A673 (cell line): ENCODE measurements at regions not wholly inside any gene's neighbourhood (a gene's known extent, or its start where the extent isn't known, plus 50 kb on each side); places are given as distances from the start of the nearest gene placed in this dataset.

Experiments
- BruUV-seq: library from RNA; stranded (reverse); fragments of 400-500 nt; replicated peaks from 2 replicates; lab custom pipeline; 2021; lab: Mats Ljungman, UMichigan
- CTCF ChIA-PET: fragments of 300-600 bp; sonication (Branson Sonifier 250); formaldehyde crosslinking; loops from one replicate; lab custom pipeline; 2022; ENCODE audit warnings: antibody characterized with exemption; lab: Charles Lee
- POLR2A ChIA-PET: fragments of 300-600 bp; sonication (Branson Sonifier 250); formaldehyde crosslinking; loops from one replicate; lab custom pipeline; 2022; ENCODE audit warnings: antibody characterized with exemption; ENCODE audit not compliant: low non-redundant PET; lab: Charles Lee
- DNase-seq: peaks from one replicate; pipeline ENCODE4 v3.0.0-alpha.2; 2015; ENCODE audit warnings: low spot score
- H3K27ac ChIP-seq: fragments of 200-600 bp; sonication (generic); 2 replicates; pipeline ENCODE4 v1.5.1; 2016; ENCODE audit warnings: mixed run types, low read depth, mild to moderate bottlenecking, mixed read lengths, antibody characterized with exemption, low read length; ENCODE audit not compliant: poor library complexity, severe bottlenecking
- H3K27me3 ChIP-seq: fragments of 200-600 bp; sonication (generic); replicated peaks from 2 replicates; pipeline ENCODE4 v1.6.1; 2017; ENCODE audit warnings: mixed run types, low read depth, mild to moderate bottlenecking, mixed read lengths, antibody characterized with exemption, low read length; ENCODE audit not compliant: insufficient read depth, poor library complexity
- H3K36me3 ChIP-seq: fragments of 200-600 bp; sonication (generic); 2 replicates; pipeline ENCODE4 v1.6.1; 2016; ENCODE audit warnings: mixed run types, mild to moderate bottlenecking, mixed read lengths, antibody characterized with exemption, low read length; ENCODE audit not compliant: insufficient read depth, poor library complexity, severe bottlenecking
- H3K4me1 ChIP-seq: fragments of 200-600 bp; sonication (generic); 2 replicates; pipeline ENCODE4 v1.6.1; 2017; ENCODE audit warnings: mixed run types, mild to moderate bottlenecking, mixed read lengths, antibody characterized with exemption, low read length; ENCODE audit not compliant: insufficient read depth, poor library complexity, severe bottlenecking
- H3K4me3 ChIP-seq: fragments of 200-600 bp; sonication (generic); 2 replicates; pipeline ENCODE4 v1.5.1; 2016; ENCODE audit warnings: low read depth, mixed run types, mild to moderate bottlenecking, mixed read lengths, low read length; ENCODE audit not compliant: poor library complexity, severe bottlenecking
- H3K9me3 ChIP-seq: fragments of 200-600 bp; sonication (generic); 2 replicates; pipeline ENCODE4 v1.6.1; 2016; ENCODE audit warnings: mixed run types, low read depth, mild to moderate bottlenecking, mixed read lengths, antibody characterized with exemption, low read length; ENCODE audit not compliant: poor library complexity, severe bottlenecking
- EZH2 ChIP-seq: fragments of 200-600 bp; sonication (generic); IDR thresholded peaks from 2 replicates; pipeline ENCODE4 v1.6.1; 2017; ENCODE audit warnings: borderline replicate concordance, low read depth, mild to moderate bottlenecking, mixed read lengths, antibody characterized with exemption, low read length; ENCODE audit not compliant: poor library complexity, severe bottlenecking
- intact Hi-C: fragments of 100-400 bp; cut with micrococcal nuclease; formaldehyde crosslinking; loops from one replicate; pipeline ENCODE4 v1.10.0; 2022; ENCODE audit not compliant: unreplicated experiment
- TF ChIP-seq, protein P1 (sequence below): fragments of 300-800, 200-600 bp; sonication (generic); conservative IDR thresholded peaks from 2 replicates; pipeline ENCODE4 v1.5.1; 2017; ENCODE audit warnings: low read depth, mild to moderate bottlenecking, antibody characterized with exemption, low read length, moderate library complexity, mixed read lengths

DNA sequence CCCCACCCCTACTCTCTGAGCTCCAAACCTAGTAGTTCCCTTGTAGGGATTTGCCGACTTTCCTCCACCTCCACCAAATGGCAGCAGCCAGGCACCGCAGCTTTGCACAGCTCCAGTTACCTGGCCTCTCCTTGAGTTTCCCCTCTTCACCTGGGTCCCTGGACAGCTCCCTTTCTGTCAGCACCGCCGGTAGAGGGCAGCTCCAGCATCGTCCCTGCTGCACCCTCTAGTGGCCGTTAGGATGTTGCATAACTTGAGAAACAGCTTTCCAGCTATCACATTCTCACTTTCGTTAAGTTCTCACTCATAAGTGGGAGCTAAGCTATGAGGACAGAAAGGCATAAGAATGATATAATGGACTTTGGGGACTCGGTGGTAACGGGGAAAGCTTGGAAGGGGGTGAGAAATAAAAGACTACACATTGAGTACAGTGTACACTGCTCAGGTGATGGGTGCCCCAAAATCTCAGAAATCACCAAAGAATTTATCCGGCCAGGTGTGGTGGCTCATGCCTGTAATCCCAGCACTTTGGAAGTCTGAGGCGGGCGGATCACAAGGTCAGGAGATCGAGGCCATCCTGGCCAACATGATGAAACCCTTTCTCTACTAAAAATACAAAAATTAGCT, 60.4 kb upstream of the OLFM4 start:
- BruUV-seq: no TSS peak
- no peaks in the 10 kb centered on the region for H3K9me3 ChIP-seq
- ChIA-PET POLR2A (interaction anchor here (0.6 kb wide), 1 partner anchor 329 kb away, joined by 17 read pairs; no protein-coding TSS in a partner anchor), CTCF (interaction anchor here (0.5 to 1.4 kb wide), 16 partner anchors 14 to 359 kb away, joined by 3 to 20 read pairs (median 4); no protein-coding TSS in a partner anchor)
- intact Hi-C loops: loop anchor here (1.0 to 10.0 kb wide), 4 partner anchors 106 to 359 kb away; no protein-coding TSS in a partner anchor
- H3K36me3 ChIP-seq: no peaks in the 10 kb centered on the region
- DNase-seq: peak; percentile 70
- H3K4me3 ChIP-seq: no peak overlapping the region
- no peak for TF ChIP-seq EZH2
- TF ChIP-seq, protein P1, sequence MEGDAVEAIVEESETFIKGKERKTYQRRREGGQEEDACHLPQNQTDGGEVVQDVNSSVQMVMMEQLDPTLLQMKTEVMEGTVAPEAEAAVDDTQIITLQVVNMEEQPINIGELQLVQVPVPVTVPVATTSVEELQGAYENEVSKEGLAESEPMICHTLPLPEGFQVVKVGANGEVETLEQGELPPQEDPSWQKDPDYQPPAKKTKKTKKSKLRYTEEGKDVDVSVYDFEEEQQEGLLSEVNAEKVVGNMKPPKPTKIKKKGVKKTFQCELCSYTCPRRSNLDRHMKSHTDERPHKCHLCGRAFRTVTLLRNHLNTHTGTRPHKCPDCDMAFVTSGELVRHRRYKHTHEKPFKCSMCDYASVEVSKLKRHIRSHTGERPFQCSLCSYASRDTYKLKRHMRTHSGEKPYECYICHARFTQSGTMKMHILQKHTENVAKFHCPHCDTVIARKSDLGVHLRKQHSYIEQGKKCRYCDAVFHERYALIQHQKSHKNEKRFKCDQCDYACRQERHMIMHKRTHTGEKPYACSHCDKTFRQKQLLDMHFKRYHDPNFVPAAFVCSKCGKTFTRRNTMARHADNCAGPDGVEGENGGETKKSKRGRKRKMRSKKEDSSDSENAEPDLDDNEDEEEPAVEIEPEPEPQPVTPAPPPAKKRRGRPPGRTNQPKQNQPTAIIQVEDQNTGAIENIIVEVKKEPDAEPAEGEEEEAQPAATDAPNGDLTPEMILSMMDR: peak; percentile 95
- no peak overlapping the region for H3K27ac ChIP-seq
- no peaks in the 10 kb centered on the region for H3K4me1 ChIP-seq
- H3K27me3 ChIP-seq: no peaks in the 10 kb centered on the region

DNA sequence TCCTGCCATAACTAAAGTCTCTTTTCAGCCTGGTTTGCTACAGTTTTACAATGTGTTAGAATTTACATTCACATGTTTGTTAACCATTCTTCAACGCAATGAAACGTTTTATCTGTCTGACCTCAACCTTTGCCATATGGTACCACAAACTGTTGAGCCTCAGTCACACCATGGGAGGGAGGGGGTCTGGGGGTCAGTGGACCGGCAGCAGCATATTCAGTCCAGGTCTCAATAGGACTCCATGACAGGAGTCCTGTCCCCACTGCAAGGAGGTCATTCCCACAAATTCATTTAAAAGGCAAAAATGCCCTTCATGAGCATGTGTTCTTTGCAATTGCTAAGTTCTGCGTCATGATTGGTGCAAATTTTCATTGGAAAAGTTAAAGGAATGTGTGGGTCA, 66.6 kb upstream of the OLFM4 start:
- TF ChIP-seq EZH2: no peak
- TF ChIP-seq, protein P1: no peak
- Histone ChIP-seq H3K27ac (no peak overlapping the region), H3K4me1 (no peaks in the 10 kb centered on the region), H3K36me3 (no peaks in the 10 kb centered on the region), H3K4me3 (no peak overlapping the region), H3K9me3 (no peaks in the 10 kb centered on the region), H3K27me3 (no peaks in the 10 kb centered on the region)
- intact Hi-C loops: loop anchor here (10.0 kb wide), 1 partner anchor 297 kb away; no protein-coding TSS in a partner anchor
- DNase-seq: no peak
- ChIA-PET CTCF (no interaction called here), POLR2A (no interaction called here)
- BruUV-seq: no TSS peak

DNA sequence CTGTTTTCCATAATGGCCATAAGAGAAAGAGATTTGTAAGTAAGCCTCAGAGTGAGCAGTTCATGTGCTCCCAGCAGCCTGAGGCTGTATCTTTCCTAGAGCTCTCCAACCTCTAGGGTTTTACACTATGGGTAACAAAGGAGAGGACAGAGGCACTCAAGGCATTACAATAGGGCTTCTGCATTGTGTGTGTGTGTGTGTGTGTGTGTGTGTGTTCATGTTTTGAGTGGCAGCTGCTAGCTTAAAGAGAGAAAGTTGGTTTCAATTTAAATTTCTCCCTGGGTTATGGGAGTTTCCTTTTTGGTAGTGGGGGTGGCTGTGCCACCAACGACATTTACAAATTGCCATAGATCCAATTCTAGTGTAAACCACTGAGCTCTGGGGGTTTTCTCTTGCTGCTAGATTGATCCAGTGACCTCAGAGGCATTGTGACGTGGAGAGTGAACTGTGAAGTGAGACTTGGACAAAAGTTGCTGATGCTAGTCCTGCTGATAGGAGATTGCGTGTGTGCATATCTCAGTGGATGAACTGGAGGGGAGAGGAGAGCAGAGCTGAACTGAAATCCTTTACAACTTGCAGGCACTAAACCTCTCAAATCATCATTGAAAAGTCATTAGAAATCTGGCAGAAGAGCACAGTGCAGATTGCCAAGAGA, 67.2 kb upstream of the OLFM4 start:
- no peaks in the 10 kb centered on the region for H3K9me3 ChIP-seq
- ChIA-PET CTCF (no interaction called here), POLR2A (no interaction called here)
- no peaks in the 10 kb centered on the region for H3K36me3 ChIP-seq
- H3K27me3 ChIP-seq: peaks cover 3% of the 10 kb centered on the region
- BruUV-seq: no TSS peak
- DNase-seq: no peak
- intact Hi-C loops: loop anchor here (10.0 kb wide), 1 partner anchor 297 kb away; no protein-coding TSS in a partner anchor
- no peaks in the 10 kb centered on the region for H3K4me1 ChIP-seq
- H3K27ac ChIP-seq: no peak overlapping the region
- no peak overlapping the region for H3K4me3 ChIP-seq
- TF ChIP-seq, protein P1: no peak
- no peak for TF ChIP-seq EZH2
